ENCODE measurements at regions not wholly inside any gene's neighbourhood (a gene's known extent, or its start where the extent isn't known, plus 50 kb on each side); places are given as distances from the start of the nearest gene placed in this dataset.

DNA sequence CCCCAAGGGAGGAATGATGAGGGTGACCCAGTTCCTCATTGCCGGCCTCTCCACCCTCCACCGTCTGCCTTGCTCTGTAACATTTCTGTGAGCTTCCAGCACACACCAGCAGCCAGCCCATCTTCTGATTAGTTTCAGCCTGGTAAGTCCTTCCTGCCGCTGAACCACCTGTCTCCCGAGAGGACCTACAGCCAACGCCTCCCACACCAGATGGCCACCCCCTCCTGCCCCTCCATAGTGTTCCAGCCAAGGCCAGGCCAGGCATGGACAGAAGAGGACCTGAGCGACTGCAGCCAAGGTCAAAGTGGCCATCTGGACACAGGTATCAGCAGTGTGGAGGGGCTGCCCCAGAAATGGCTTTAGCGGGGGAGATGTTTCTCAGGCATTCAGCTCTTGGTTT, 170.7 kb upstream of the CTBP2 start:
- TF ChIP-seq, protein P1, sequence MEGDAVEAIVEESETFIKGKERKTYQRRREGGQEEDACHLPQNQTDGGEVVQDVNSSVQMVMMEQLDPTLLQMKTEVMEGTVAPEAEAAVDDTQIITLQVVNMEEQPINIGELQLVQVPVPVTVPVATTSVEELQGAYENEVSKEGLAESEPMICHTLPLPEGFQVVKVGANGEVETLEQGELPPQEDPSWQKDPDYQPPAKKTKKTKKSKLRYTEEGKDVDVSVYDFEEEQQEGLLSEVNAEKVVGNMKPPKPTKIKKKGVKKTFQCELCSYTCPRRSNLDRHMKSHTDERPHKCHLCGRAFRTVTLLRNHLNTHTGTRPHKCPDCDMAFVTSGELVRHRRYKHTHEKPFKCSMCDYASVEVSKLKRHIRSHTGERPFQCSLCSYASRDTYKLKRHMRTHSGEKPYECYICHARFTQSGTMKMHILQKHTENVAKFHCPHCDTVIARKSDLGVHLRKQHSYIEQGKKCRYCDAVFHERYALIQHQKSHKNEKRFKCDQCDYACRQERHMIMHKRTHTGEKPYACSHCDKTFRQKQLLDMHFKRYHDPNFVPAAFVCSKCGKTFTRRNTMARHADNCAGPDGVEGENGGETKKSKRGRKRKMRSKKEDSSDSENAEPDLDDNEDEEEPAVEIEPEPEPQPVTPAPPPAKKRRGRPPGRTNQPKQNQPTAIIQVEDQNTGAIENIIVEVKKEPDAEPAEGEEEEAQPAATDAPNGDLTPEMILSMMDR (conservative IDR thresholded peaks at IDR 0.05; ENCODE audit: low read depth, low read length): no peak
- TF ChIP-seq EZH2 (IDR thresholded peaks at IDR 0.05; ENCODE audit: borderline replicate concordance, low read depth, low read length, poor library complexity, severe bottlenecking): no peak
